ACC112 (cell line): ENCODE measurements at regions not wholly inside any gene's neighbourhood (a gene's known extent, or its start where the extent isn't known, plus 50 kb on each side); places are given as distances from the start of the nearest gene placed in this dataset.

Experiments
- H2AFZ ChIP-seq: fragments of 200-600 bp; sonication (generic); one replicate; pipeline ENCODE4 v1.6.0; 2017; ENCODE audit warnings: antibody characterized with exemption, low read length; ENCODE audit not compliant: unreplicated experiment
- H3K27ac ChIP-seq: fragments of 200-600 bp; sonication (generic); 2 replicates; pipeline ENCODE4 v1.5.1; 2014; ENCODE audit warnings: low read depth, mild to moderate bottlenecking, antibody characterized with exemption, low read length, moderate library complexity
- H3K27me3 ChIP-seq: fragments of 200-600 bp; sonication (generic); 2 replicates; pipeline ENCODE4 v1.6.1; 2014; ENCODE audit warnings: mild to moderate bottlenecking, antibody characterized with exemption, low read length, moderate library complexity, mixed read lengths; ENCODE audit not compliant: insufficient read depth
- H3K36me3 ChIP-seq: fragments of 200-600 bp; sonication (generic); 2 replicates; pipeline ENCODE4 v1.6.1; 2016; ENCODE audit warnings: mild to moderate bottlenecking, antibody characterized with exemption, low read length, moderate library complexity, mixed read lengths; ENCODE audit not compliant: insufficient read depth
- H3K4me1 ChIP-seq: fragments of 200-600 bp; sonication (generic); one replicate; pipeline ENCODE4 v1.6.1; 2016; ENCODE audit warnings: low read length, mixed read lengths; ENCODE audit not compliant: insufficient read depth, unreplicated experiment, control insufficient read depth
- H3K4me3 ChIP-seq: fragments of 200-600 bp; sonication (generic); 2 replicates; pipeline ENCODE4 v1.5.1; 2014; ENCODE audit warnings: mild to moderate bottlenecking, low read depth, low read length
- H3K79me2 ChIP-seq: fragments of 200-600 bp; sonication (generic); one replicate; pipeline ENCODE4 v1.6.0; 2016; ENCODE audit warnings: low read length; ENCODE audit not compliant: control insufficient read depth, unreplicated experiment, insufficient read depth

DNA sequence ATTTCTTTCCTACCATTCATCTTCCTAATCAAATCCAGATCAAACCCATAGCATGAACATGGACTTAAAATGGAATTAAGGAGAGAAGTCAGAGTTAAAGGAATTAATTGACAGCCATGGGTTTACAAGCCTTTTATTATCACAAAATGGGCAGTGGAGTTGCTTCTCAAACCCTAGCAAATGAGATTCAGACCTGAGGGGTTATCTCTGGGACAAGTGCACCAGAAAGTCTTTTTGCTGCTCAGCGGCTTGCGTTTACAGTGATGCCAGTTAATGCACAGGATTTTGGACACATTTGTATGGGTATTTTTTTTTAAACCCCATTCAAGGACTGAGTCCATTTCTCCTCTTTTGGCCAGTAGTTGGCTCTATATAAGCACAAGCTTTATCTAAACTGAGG, 503.0 kb downstream of the EFNB2 start:
- no peaks in the 10 kb centered on the region for H3K79me2 ChIP-seq
- no peak overlapping the region for H2AFZ ChIP-seq

DNA sequence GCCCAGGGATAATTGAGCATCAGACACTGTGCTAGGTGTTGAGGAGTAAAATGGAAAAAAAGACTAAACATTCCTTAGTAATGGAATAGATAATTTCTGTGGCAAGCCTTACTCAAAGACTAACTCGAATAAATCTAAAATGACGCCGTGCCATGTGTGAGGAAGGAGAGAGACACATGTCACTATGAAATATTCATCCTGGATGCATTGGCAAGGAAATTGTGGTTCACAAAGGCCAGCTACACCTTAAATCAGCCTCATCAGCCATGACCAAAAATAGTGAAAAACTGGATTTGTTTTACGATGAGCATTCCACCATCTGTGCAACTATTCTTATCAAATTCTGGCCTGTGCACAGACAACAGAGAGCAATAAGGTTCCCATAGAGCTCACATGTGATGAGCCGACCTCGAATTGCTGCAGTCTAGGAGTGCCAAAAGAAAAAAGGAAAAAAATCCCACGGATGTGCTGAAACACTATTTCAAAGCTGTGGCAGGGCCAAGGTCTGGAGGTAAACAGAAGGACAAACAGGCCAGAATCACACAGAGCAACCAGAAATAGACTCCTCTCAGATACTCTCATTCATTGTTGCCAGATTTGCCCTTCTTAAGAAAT, 505.7 kb downstream of the EFNB2 start:
- H3K27me3 ChIP-seq: 0 out of 2 replicates have a peak, but pooled peaks cover 3% of the 10 kb centered on the region
- no peaks in the 10 kb centered on the region for H3K4me1 ChIP-seq
- no peaks in the 10 kb centered on the region for H3K36me3 ChIP-seq
- no peaks in the 10 kb centered on the region for H3K79me2 ChIP-seq
- no peak overlapping the region for H3K4me3 ChIP-seq
- H3K27ac ChIP-seq: no peak overlapping the region
- no peak overlapping the region for H2AFZ ChIP-seq

More for the DNA sequence above, 503.0 kb downstream of the EFNB2 start:
- Histone ChIP-seq H3K4me3 (no peak overlapping the region), H3K27me3 (0 out of 2 replicates have a peak, but pooled peaks cover 3% of the 10 kb centered on the region), H3K27ac (no peak overlapping the region), H3K36me3 (no peaks in the 10 kb centered on the region), H3K4me1 (no peaks in the 10 kb centered on the region)

DNA sequence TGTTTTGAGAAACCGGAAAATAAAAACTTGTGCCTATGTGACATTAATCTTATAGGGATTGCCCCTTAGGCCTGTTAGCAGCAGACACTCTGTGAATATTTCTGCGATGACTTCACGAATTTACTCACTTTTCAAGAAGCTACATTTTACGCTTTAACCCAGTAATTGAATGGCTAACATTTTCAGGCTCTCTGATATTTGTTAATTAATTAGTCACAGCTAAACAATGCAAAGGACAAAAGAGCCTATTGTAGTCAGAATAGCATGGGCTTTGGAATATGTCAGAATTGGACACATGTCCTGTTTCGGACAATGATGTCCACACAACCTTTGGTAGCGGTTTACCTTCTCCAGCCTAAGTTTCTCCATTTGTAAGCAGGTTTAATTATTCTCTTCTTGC, 506.6 kb downstream of the EFNB2 start:
- H3K4me1 ChIP-seq: no peaks in the 10 kb centered on the region
- 0 out of 2 replicates have a peak, but pooled peaks cover 3% of the 10 kb centered on the region for H3K27me3 ChIP-seq
- no peak overlapping the region for H2AFZ ChIP-seq
- no peaks in the 10 kb centered on the region for H3K79me2 ChIP-seq
- no peaks in the 10 kb centered on the region for H3K36me3 ChIP-seq
- no peak overlapping the region for H3K27ac ChIP-seq
- H3K4me3 ChIP-seq: no peak overlapping the region

DNA sequence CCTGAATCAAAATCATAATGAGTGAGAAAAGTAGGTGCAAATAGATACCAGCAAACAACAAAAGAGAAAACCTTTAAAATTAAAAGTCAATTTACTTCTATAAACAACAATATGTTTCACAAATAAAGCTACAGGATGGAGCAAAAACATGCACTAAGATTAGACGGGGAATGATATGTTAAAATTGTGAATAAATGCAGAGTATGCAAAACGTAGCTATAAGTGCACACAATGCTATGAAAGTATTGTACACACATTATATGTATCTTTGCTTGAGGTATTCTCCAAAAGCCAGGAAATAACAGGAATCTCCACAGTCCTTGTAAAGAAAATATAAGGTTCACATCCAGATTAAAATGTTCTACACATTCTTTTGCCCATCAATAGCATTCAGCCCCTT, 523.9 kb downstream of the EFNB2 start:
- Histone ChIP-seq H2AFZ (no peak overlapping the region), H3K27me3 (no peaks in the 10 kb centered on the region), H3K36me3 (no peaks in the 10 kb centered on the region), H3K27ac (no peak overlapping the region), H3K4me3 (no peak overlapping the region), H3K79me2 (no peaks in the 10 kb centered on the region), H3K4me1 (no peaks in the 10 kb centered on the region)

DNA sequence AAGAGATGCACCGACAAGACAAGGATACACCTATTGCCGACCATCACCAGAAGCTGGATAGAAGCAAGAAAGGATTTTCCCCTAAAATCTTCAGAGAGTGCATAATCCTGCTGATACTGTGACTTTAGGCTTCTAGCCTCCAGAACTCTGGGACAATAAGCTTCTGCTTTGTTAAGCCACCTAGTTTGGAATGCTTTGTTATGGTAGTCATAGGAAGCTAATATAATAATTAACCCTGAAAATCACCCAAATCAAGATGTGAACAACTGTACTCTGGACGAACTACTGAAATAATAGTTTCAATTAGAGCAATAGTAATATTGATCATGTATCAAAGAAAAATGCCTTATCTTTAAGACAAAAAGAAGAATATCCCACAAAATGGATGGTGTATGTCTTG, 524.6 kb downstream of the EFNB2 start:
- H3K27me3 ChIP-seq: no peaks in the 10 kb centered on the region
- H3K4me3 ChIP-seq: no peak overlapping the region
- no peaks in the 10 kb centered on the region for H3K79me2 ChIP-seq
- H3K27ac ChIP-seq: no peak overlapping the region
- no peaks in the 10 kb centered on the region for H3K36me3 ChIP-seq
- no peak overlapping the region for H2AFZ ChIP-seq
- no peaks in the 10 kb centered on the region for H3K4me1 ChIP-seq

DNA sequence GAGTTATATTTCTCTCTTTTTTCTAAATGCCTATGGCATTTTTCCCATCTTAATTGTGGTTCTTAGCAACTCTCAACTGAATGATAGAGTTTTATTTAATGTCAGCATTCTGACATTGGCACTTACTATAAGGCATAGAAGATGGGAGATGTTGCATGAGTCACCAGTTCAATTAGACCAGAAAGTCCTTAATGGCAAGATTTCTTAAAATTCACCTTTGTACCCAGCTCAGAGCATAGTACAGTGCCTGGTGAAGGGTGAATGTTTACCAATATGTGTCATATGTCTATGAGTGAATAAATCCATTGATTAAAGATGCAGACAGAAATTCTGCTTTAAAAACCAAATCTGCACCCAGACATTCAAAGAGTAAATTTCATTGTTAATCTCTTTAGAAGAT, 526.9 kb downstream of the EFNB2 start:
- H3K27ac ChIP-seq: no peak overlapping the region
- H2AFZ ChIP-seq: no peak overlapping the region
- no peaks in the 10 kb centered on the region for H3K36me3 ChIP-seq

DNA sequence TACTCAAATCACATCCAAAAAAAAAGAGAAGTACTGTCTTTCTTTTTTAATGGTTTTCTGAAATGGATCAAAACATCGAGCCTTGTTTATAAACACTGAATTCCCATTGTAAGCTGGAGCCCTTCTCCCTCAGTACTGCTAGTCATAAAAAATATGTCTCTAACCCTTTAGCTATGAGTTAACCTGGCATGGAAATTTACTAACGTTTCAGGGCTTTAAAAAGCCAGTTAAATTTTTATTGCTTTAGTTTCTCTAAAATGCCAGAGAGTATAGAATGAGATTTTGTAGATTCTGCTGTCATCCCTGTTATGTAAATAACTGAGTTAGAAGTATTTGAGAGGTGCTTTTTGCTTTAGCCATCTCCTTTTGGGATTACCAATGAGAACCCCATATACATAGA, 528.3 kb downstream of the EFNB2 start:
- Histone ChIP-seq H2AFZ (no peak overlapping the region), H3K4me1 (no peaks in the 10 kb centered on the region), H3K27ac (no peak overlapping the region), H3K4me3 (no peak overlapping the region), H3K36me3 (no peaks in the 10 kb centered on the region), H3K79me2 (no peaks in the 10 kb centered on the region), H3K27me3 (no peaks in the 10 kb centered on the region)

More for the DNA sequence above, 526.9 kb downstream of the EFNB2 start:
- Histone ChIP-seq H3K4me1 (no peaks in the 10 kb centered on the region), H3K27me3 (no peaks in the 10 kb centered on the region), H3K4me3 (no peak overlapping the region), H3K79me2 (no peaks in the 10 kb centered on the region)

DNA sequence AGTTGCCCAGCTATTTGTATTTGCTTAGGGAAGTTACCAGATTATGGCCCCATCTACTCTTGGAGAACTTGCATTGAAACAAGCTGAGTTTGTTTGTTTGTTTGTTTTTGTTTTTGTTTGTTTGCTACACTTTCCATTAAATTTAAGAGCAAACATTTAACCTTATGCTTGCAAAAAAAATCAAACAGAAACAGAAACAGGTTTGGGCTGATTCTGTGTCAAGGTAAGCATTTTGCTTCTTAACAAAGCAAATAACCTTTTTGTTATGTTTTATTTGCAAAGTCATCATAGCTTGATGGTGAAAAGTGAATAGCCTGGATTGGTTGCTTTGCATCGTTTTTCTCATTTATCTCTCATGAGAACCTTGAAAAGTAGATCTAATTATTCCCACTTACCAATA, 531.8 kb downstream of the EFNB2 start:
- H3K27me3 ChIP-seq: no peaks in the 10 kb centered on the region
- no peak overlapping the region for H3K27ac ChIP-seq
- no peaks in the 10 kb centered on the region for H3K4me1 ChIP-seq
- no peaks in the 10 kb centered on the region for H3K36me3 ChIP-seq
- H2AFZ ChIP-seq: no peak overlapping the region
- no peaks in the 10 kb centered on the region for H3K79me2 ChIP-seq
- H3K4me3 ChIP-seq: no peak overlapping the region

DNA sequence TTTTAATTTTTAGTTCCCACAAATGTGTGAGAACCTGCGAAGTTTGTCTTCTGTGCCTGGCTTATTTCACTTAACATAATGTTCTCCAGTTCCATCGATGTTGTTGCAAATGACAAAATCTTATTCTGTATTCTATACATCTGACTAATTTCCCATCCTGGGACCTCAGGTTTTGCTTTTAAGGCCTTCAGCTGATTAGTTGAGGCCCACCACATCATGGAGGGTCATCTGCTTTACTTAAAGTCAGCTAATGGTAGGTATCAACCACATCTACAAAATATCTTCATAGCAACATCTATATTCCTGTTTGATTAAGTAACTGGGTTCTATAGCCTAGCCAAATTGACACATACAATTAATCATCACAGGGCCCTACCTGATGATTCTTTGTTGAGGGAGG, 534.0 kb downstream of the EFNB2 start:
- Histone ChIP-seq H3K27ac (no peak overlapping the region), H3K27me3 (no peaks in the 10 kb centered on the region), H3K79me2 (no peaks in the 10 kb centered on the region), H3K36me3 (no peaks in the 10 kb centered on the region), H3K4me1 (no peaks in the 10 kb centered on the region), H3K4me3 (no peak overlapping the region), H2AFZ (no peak overlapping the region)

DNA sequence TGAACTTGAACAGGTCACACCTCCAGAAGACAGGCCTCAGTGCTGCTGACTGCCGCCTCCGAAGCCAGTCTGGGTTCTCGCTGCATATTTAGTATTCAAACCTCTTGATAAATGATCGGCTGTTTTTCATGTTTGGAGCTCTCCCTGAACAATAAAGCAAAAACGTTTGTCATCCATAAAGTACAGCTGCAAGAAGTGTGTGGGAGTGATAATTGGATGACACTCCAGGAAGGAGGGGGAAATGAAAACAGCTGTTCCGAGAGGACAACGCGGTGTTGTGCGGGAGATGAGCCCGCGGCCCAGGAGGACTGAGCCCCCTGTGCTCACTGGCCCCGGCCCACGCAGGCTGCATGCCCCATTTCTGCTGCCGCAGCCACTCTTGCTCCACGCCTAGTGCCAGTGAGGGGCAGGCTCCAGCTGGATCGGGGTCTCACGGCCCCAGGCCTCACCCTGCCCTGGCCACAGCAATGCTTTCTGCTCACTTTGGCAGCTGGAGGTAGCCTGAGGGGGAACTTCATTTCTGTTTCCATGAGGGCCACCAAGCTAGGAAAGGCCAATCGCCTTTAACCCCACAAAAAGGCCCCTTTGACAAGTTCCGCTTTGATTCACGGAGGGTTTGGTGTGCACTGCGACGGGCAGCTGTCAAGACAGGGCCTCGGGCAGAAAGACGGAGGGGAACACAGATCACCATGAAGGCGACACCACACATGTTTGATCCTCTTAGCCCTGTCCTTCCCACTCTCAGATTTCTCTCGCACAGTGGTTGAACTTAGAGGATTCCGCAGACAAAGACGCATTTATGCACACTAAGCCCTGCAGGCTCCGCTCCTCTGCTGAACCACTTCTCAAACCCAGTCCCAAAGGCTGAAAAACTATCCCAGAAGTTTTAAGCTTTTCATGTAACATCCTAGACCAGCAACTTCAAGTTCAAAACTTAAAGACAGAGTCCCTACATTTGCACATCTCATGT, 537.6 kb downstream of the EFNB2 start:
- Histone ChIP-seq H3K27me3 (no peaks in the 10 kb centered on the region), H3K79me2 (no peaks in the 10 kb centered on the region), H3K27ac (no peak overlapping the region), H3K4me3 (no peak overlapping the region), H3K4me1 (no peaks in the 10 kb centered on the region), H2AFZ (no peak overlapping the region), H3K36me3 (no peaks in the 10 kb centered on the region)
